Epidermal melanocyte (primary cell): ENCODE measurements at regions not wholly inside any gene's neighbourhood (a gene's known extent, or its start where the extent isn't known, plus 50 kb on each side); places are given as distances from the start of the nearest gene placed in this dataset.
"Not testable (repeated sequence)": the region's sequence is repeated elsewhere in the genome, so short reads cannot be mapped to it uniquely, and the experiment has no call there.

Source experiments
- DNase-seq: peaks from one replicate; pipeline ENCODE4 v3.0.0; 2011; ENCODE audit warnings: low spot score; ENCODE audit not compliant: insufficient read length

- DNase-seq: no peak
Measured at GRCh38 chr13:50382951-50383350, 367.7 kb downstream of the KCNRG start.

- DNase-seq: no peak
Measured at GRCh38 chr13:50384724-50385123, 369.5 kb downstream of the KCNRG start.

DNA sequence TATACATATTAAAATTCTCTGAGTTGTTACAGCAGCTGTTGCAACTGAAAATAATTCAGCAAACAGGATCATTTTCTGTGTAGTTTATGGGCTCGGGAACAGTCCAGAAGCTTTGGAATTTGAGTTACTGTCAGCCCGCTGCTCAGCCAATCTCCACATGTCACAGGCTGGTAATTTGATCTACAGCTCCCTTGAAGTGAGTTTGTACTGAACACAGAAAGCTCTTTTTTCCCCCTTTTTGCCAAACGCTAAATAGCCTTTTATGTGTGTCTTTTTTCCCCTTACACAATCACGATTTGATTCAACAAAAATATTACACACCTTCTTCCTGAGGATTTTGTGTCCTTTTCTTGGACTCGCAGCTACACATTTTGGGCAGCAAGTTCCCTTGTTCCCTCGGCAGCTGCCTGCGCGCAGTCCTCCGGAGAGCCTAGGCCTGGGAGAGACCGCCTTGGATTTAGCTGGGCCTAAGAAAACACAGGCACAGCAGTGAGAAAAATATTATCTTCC lies 371.4 kb downstream of the KCNRG start:
- DNase-seq: peak; percentile 41

- DNase-seq: no peak
Measured at GRCh38 chr13:50387051-50387581, 371.9 kb downstream of the KCNRG start.

GRCh38 chr13:50388481-50388880 lies 373.2 kb downstream of the KCNRG start:
- DNase-seq: no peak

DNA sequence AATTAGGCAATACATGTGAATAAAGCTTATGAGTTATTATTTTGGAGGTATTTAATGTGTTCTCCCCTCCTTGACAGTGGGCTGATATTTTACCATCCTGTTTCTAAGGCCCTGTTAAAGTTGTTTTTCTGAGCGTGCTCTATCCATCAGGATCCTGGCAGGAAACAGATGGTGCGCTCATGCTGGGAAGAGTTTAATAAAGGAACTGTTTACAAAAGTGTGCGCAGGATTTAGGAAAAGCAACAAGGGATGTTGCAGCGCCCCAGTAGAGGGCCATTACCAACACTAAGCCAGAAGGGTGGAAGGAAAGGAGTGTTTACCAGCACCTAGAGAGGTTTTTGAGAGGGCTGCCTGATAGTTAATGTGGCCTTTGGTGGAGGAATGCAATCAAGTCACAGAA lies 374.5 kb downstream of the KCNRG start:
- DNase-seq: no peak

- DNase-seq: no peak
Measured at GRCh38 chr13:50390503-50391248, 375.4 kb downstream of the KCNRG start.

- no peak for DNase-seq
Measured at GRCh38 chr13:50392977-50393376, 377.7 kb downstream of the KCNRG start.

GRCh38 chr13:50393628-50394027 lies 378.4 kb downstream of the KCNRG start:
- DNase-seq: no peak

- DNase-seq: no peak
Measured at GRCh38 chr13:50396001-50396400, 380.8 kb downstream of the KCNRG start.

DNA sequence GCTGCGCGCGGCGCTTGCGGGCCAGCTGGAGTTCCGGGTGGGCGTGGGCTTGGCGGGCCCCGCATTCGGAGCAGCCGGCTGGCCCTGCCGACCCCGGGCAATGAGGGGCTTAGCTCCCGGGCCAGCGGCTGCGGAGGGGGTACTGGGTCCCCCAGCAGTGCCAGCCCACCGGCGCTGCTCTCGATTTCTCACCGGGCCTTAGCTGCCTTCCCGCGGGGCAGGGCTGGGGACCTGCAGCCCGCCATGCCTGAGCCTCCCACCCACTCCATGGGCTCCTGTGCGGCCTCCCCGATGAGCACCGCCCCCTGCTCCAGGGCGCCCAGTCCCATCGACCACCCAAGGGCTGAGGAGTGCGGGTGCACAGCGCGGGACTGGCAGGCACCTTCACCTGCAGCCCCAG lies 381.4 kb downstream of the KCNRG start:
- DNase-seq: not testable (repeated sequence)

DNA sequence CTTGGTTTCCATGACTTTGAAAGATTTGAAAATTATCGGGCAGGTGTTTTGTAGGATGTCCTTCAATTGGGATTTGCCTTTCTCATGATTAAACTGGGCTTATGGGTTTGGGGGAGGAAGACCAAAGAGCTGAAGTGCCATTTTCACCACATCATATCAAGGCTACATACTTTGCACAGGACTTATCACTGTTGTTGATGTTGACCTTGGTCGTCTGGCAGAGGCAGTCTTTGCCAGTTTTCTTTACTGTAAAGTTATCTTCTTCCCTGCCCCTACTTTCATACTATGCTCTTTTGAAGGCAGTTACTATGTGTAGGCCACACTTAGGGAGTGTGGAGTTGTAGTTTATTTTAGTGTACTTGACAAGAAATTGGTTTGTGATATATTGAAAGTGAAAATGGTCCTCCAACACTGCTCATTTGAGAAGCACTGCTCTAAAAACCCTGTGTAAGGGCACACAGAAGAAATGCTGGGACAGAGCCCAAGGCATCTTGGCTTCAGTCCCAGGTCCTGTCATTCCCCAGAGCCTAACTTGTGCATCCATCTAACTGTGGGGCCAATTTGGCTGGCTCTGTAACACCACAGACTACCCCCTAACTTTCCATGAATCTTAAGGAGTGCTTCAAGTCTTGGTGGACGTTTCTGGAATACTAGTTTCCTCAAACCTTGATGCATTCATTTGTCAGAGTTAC lies 384.9 kb downstream of the KCNRG start:
- DNase-seq: no peak

DNA sequence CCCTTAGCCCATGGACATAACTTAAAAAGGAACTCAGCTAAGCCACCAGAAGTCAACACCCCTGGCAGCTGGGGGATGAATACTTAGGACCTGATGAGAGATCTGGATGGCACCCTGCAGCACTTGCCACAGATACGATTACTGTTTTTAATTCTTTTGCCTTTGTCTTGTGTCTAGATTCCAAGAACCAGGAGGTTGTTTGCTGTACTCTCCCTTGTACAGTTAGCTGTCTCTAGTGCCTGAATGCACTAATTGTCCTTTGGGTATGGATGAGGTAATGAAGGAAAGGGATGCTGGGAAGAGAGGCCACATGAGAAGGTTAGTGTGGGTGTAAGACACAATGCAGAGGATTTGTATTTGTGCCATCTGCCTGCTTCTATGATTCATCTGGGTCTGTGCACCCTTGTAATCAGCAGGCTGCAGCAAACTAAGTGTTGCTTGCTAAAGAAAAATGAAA lies 385.8 kb downstream of the KCNRG start:
- DNase-seq: peak; percentile 68

- no peak for DNase-seq
Measured at GRCh38 chr13:50401721-50402465, 386.6 kb downstream of the KCNRG start.

DNA sequence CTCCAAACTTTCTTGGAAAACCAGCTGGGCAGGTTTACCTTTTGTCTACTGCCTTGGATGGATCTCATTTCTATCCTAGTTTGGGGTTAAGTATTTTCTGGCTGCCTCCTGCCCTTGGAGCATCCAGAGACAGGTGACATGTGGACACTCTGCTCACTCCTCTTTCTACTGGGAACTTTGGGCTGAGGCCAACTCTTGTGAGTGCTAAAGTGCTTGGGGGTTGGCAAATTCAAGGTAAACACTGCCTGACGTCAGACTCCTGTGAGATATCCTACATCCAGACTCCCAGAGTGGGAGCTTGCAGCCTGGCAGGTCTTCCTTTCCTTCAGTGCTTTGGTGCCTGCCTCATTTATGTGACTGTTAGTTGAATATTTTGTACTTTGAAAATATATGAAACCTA lies 388.1 kb downstream of the KCNRG start:
- DNase-seq: no peak

- no peak for DNase-seq
Measured at GRCh38 chr13:50404116-50404515, 388.9 kb downstream of the KCNRG start.

GRCh38 chr13:50404769-50405168 lies 389.5 kb downstream of the KCNRG start:
- no peak for DNase-seq

DNA sequence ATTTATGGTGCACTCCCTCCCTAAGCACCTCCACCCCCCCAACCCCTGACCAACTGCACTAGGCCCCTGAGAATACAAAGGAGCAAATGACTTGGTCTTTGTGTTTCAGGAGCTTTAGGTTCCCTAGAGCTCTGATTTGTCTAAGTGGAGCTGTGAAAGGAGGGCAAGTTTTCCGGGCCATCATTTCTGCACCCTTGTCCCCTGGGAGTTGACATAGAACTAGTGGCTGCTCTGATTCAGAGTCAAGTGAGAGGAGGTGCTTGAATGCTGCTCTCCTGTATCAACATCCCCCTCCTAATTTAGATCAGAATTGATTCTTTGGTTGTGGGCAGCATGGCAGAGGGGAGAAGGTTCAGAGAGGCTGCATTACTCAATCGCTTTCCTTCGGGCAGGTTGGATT lies 391.6 kb downstream of the KCNRG start:
- no peak for DNase-seq

DNA sequence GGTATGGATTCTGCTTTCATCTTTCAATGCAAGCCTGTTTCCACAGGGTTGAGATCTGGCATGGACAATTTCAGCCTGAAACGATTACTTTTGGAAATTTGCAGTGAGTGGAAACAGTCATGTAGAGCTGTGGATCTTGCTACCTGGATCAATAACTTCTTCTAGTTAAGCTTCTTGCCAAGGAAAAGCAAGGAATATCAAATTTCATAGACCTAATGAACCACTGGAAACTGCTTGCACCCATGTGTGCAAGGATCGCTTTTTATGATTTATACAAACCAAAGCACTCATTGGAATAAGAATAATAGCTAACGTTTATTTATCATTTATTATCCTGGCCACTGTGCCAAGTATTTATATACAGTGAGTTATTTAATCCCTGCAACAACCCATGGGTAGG lies 392.8 kb downstream of the KCNRG start:
- DNase-seq: no peak

DNA sequence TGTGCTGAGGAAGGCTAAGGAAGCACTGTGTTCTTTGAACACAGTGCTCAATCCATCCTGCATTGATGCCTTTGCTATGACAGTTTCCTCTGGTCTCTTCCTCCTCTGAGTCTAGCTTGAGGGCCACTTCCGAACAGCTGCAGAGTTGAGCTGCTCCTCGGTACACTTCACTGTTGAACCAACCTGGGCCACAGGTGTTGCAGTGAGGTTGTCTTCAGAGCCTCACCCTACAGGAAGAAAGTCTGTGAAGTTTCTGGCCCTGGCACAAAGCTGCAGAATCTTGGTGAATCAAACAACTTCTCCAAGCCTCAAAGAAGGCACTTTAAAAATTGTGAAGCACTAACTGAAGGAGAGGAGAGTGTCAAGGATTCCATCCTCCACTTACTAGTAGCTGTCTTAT lies 394.0 kb downstream of the KCNRG start:
- no peak for DNase-seq

DNA sequence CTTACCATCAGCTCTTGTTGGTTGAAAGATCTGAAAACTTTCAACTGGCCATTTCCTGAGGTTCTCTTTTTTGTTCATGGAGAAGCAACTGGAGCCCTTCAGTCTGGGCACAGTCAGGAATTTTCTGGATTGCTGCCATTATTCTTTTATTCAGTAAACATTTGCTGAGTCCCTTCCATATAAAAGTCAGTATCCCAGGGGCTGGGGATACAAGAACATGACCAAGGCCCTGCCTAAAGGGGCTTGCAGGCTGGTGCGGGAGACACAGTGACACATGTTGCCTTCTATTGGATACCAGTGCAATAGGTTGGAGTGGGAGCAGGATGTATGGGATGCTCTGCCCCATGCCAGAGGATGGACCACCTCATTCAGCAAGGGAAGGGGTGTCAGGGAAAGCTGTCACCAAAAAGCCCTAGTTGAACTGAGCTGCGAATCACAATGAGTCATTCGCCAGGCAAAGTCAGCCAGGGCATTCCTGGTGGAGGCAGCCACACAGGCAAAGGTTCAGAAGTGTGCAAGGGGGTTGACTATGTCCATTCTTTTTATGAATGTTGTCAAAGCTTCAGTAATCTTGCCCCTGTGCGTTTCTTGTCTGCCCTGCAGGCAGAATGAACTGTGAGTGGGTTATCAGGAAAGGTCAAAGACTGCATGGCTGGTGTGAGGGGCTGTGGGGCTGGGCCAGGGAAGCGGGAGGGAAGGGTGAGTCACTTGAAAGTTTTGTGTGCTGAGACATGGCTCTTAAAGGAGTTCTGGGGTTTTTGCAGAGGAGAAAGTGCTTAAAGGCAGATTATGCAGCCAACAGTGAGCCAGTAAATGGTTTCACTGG lies 395.9 kb downstream of the KCNRG start:
- peak; percentile 50 for DNase-seq
